A549 (cell line): ENCODE measurements at regions not wholly inside any gene's neighbourhood (a gene's known extent, or its start where the extent isn't known, plus 50 kb on each side); places are given as distances from the start of the nearest gene placed in this dataset.

ENCODE experiments used
- ATAC-seq, 2 experiments: fragments of 200-7000 bp in 1 of 2; fragments of >200 bp in 1 of 2; cut with Nextera tagmentation in 1 of 2; cut with Tn5 transposase in 1 of 2; 3 replicates each; pipeline versions ENCODE4 v1.8.0 to v1.9.1; 2018 to 2020; ENCODE audit warnings: mild to moderate bottlenecking in 1 of 2, moderate library complexity in 1 of 2
- CTCF ChIA-PET: fragments of 300-600 bp; sonication (Branson Sonifier 250); formaldehyde crosslinking; extraction: SDS; loops from one replicate; lab custom pipeline; 2021; ENCODE audit warnings: antibody characterized with exemption, inconsistent platforms; lab: Yijun Ruan, JAX
- POLR2A ChIA-PET: fragments of 350-600 bp; formaldehyde crosslinking; extraction: SDS; loops from one replicate; lab custom pipeline; 2021; ENCODE audit warnings: antibody characterized with exemption, inconsistent platforms; lab: Yijun Ruan, JAX
- DNase-seq, 2 experiments: peaks; one replicate each; pipeline versions ENCODE4 v3.0.0 to v3.0.0-alpha.2; 2011 to 2016; ENCODE audit warnings: low read depth in 1 of 2, low spot score in 1 of 2
- FAIRE-seq: peaks from 2 replicates; lab custom pipeline; 2011; peaks lifted over from hg19 to GRCh38; lab: Jason Lieb, UNC
- H3K27ac ChIP-seq, 2 experiments: fragments of >200 bp; sonication (Bioruptor Twin); formaldehyde crosslinking; 3 replicates each; pipeline ENCODE4 v1.5.1; 2016 to 2017
- H3K4me1 ChIP-seq: fragments of >200 bp; sonication (Bioruptor Twin); formaldehyde crosslinking; 3 replicates; pipeline ENCODE4 v1.6.1; 2016
- H3K4me2 ChIP-seq: fragments of >200 bp; sonication (Bioruptor Twin); formaldehyde crosslinking; 3 replicates; pipeline ENCODE4 v1.6.1; 2016
- H3K4me3 ChIP-seq: fragments of >200 bp; sonication (Bioruptor Twin); formaldehyde crosslinking; 3 replicates; pipeline ENCODE4 v1.5.1; 2016
- H3K9me3 ChIP-seq: fragments of >200 bp; sonication (Bioruptor Twin); formaldehyde crosslinking; 3 replicates; pipeline ENCODE4 v1.6.1; 2016
- CEBPB ChIP-seq, 2 experiments: fragments of >200 bp in 1 of 2; sonication (Bioruptor Twin) in 1 of 2; formaldehyde crosslinking in 1 of 2; IDR thresholded peaks; 2 replicates each; pipeline ENCODE4 v1.6.1; 2012 to 2016
- EHF ChIP-seq: fragments of 250-450 bp; sonication (Bioruptor Pico); IDR thresholded peaks from 2 replicates; pipeline ENCODE4 v1.5.0; 2020; ENCODE audit warnings: mild to moderate bottlenecking
- EHMT2 ChIP-seq: fragments of 200-600 bp; sonication (generic); IDR thresholded peaks from 2 replicates; pipeline ENCODE4 v1.6.1; 2016; ENCODE audit warnings: antibody characterized with exemption, low read depth, mild to moderate bottlenecking, moderate library complexity
- EP300 ChIP-seq, 2 experiments: fragments of >200 bp; sonication (Bioruptor Twin); formaldehyde crosslinking; IDR thresholded peaks; 2 replicates in 1 of 2; 3 replicates in 1 of 2; pipeline ENCODE4 v1.6.1; 2016 to 2017
- ESRRA ChIP-seq: fragments of 150-350 bp; IDR thresholded peaks from 2 replicates; pipeline ENCODE4 v1.6.1; 2014; ENCODE audit warnings: mild to moderate bottlenecking, low read length, borderline replicate concordance
- FOSB ChIP-seq: fragments of 250-450 bp; sonication (Bioruptor Pico); IDR thresholded peaks from 2 replicates; pipeline ENCODE4 v1.5.0; 2020; ENCODE audit warnings: mild to moderate bottlenecking, moderate library complexity
- FOXS1 ChIP-seq: fragments of 250-450 bp; sonication (Bioruptor Pico); IDR thresholded peaks from 2 replicates; pipeline ENCODE4 v1.5.0; 2020; ENCODE audit warnings: mild to moderate bottlenecking, moderate library complexity
- HDAC2 ChIP-seq: fragments of 200-600 bp; sonication (generic); IDR thresholded peaks from 2 replicates; pipeline ENCODE4 v1.6.1; 2016
- HOXB13 ChIP-seq: fragments of 250-450 bp; sonication (Bioruptor Pico); IDR thresholded peaks from 2 replicates; pipeline ENCODE4 v1.5.0; 2020; ENCODE audit warnings: low read depth, mild to moderate bottlenecking, moderate library complexity
- HOXB5 ChIP-seq: fragments of 250-450 bp; sonication (Bioruptor Pico); IDR thresholded peaks from 2 replicates; pipeline ENCODE4 v1.5.0; 2020; ENCODE audit warnings: mild to moderate bottlenecking, moderate library complexity
- JUN ChIP-seq, 2 experiments: fragments of >200 bp; sonication (Bioruptor Twin); formaldehyde crosslinking; IDR thresholded peaks; 2 replicates in 1 of 2; 3 replicates in 1 of 2; pipeline ENCODE4 v1.6.1; 2016 to 2017
- MYC ChIP-seq: IDR thresholded peaks from 2 replicates; pipeline ENCODE4 v1.6.1; 2012; ENCODE audit warnings: mild to moderate bottlenecking, inconsistent platforms, low read length, improper control_type of control experiment, borderline replicate concordance
- NFE2L2 ChIP-seq: fragments of 150-350 bp; conservative IDR thresholded peaks from 2 replicates; pipeline ENCODE4 v1.6.1; 2014; ENCODE audit warnings: low read length
- NPAS2 ChIP-seq: fragments of 250-450 bp; sonication (Bioruptor Pico); IDR thresholded peaks from 2 replicates; pipeline ENCODE4 v1.8.0; 2022; ENCODE audit warnings: mild to moderate bottlenecking, moderate library complexity, borderline replicate concordance
- PHF8 ChIP-seq: fragments of 200-600 bp; sonication (generic); IDR thresholded peaks from 2 replicates; pipeline ENCODE4 v1.6.1; 2016; ENCODE audit warnings: low read depth, mild to moderate bottlenecking, antibody characterized with exemption, moderate library complexity, borderline replicate concordance
- POLR2AphosphoS2 ChIP-seq: conservative IDR thresholded peaks from 2 replicates; pipeline ENCODE4 v1.6.1; 2012; ENCODE audit warnings: low read length, improper control_type of control experiment, inconsistent platforms
- RAD21 ChIP-seq, 2 experiments: fragments of >200 bp in 1 of 2; sonication (Bioruptor Twin) in 1 of 2; formaldehyde crosslinking in 1 of 2; IDR thresholded peaks in 1 of 2; conservative IDR thresholded peaks in 1 of 2; 2 replicates in 1 of 2; 3 replicates in 1 of 2; pipeline ENCODE4 v1.6.1; 2012 to 2018; ENCODE audit warnings: inconsistent platforms in 1 of 2
- RCOR1 ChIP-seq: fragments of 150-350 bp; IDR thresholded peaks from 2 replicates; pipeline ENCODE4 v1.6.1; 2014; ENCODE audit warnings: antibody characterized with exemption, low read length, low read depth
- RFX5 ChIP-seq: fragments of 450-650 bp; IDR thresholded peaks from 2 replicates; pipeline ENCODE4 v1.7.1; 2014; ENCODE audit warnings: antibody characterized with exemption, mild to moderate bottlenecking, moderate library complexity
- RNF2 ChIP-seq: fragments of 200-600 bp; sonication (generic); IDR thresholded peaks from 2 replicates; pipeline ENCODE4 v1.6.1; 2016; ENCODE audit warnings: low read depth, mild to moderate bottlenecking, antibody characterized with exemption, moderate library complexity, borderline replicate concordance
- ZFP36 ChIP-seq: fragments of 450-650 bp; IDR thresholded peaks from 2 replicates; pipeline ENCODE4 v1.6.1; 2014; ENCODE audit warnings: borderline replicate concordance; ENCODE audit not compliant: partially characterized antibody
- WGBS: methylation state at CpG from one replicate; pipeline ENCODE4 v1.1.6; 2017; ENCODE audit errors: missing lambda C conversion rate; 5-methylcytosine and 5-hydroxymethylcytosine counted together
- TF ChIP-seq, protein P1 (sequence below): IDR thresholded peaks from 2 replicates; pipeline ENCODE4 v1.6.1; 2012
- TF ChIP-seq, protein P2 (sequence below): fragments of >200 bp; sonication (Bioruptor Twin); formaldehyde crosslinking; IDR thresholded peaks from 3 replicates; pipeline ENCODE4 v1.6.1; 2016
- TF ChIP-seq, protein P3 (sequence below): fragments of >200 bp; sonication (Bioruptor Twin); formaldehyde crosslinking; IDR thresholded peaks from 2 replicates; pipeline ENCODE4 v1.6.1; 2016

DNA sequence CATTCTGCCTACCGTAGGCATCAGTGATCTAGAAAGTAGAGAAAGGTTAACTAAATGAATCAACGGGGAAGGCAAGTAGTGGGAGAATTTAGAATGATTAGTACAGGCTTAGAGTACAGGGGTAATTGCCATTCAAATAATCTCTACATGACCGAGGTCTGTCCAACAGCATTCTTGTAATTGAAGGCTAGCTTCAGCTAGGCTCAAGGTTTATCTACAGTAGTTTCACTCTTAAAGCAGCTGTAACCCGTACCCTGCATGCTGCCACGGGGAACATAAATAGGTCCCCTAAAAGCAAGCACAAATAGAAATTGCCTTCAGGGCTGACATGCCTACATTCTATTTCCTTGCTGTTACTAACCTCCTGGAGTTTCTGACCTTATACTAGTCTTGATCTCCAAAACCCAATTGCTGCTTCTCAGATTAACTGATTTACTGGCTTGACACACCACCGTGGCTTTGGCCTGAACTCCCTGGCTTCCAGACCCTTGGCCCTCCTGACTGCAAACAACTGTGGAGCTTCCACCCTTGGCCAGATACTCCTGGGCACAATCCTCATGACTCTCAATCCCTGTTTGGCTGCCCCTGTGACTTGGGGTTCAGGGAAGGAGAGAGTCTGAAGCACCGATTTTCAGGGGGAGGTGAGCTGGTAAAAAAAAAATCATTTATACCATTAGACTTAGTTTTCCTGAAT, 242.1 kb upstream of the FOXN3 start:
- Histone ChIP-seq H3K4me2 (no peak overlapping the region), H3K4me1 (no peaks in the 10 kb centered on the region), H3K4me3 (no peak overlapping the region), H3K27ac (no peak overlapping the region)
- FAIRE-seq = no peak
- CTCF ChIA-PET = interaction anchor here (1.5 kb wide), 1 partner anchor 16 kb away, joined by 4 read pairs; no protein-coding TSS in a partner anchor
- POLR2A ChIA-PET = no interaction called here
- 54% methylated on average over 7 of the region's 7 CpGs for whole genome bisulfite sequencing
- no peak for TF ChIP-seq NFE2L2
- TF ChIP-seq, all 56 proteins: peak for 0
- ATAC-seq = no peak
- no peak for DNase-seq
- H3K9me3 ChIP-seq = 0 out of 3 replicates have a peak, but pooled peaks cover 5% of the 10 kb centered on the region

DNA sequence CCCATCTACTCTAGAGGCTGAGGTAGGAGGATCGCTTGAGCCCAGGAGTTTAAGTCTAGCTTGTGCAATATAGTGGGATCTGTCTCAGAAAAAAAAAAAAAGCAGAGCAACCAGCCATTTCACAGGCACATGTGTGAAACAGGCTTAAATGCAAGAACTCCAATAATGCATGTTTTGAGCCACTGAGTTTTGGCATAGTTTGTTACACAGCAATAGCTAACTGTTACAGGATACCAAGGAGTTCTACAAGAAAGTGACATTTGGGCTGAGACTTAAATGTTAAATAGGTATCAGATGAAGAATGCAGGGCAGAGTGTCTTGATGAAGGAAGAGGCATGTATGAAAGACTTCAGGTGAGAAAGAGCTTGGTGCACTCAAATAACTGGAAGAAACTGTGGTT, 240.0 kb upstream of the FOXN3 start:
- ATAC-seq = no peak
- 43% methylated on average over 1 of the region's 1 CpG for WGBS

DNA sequence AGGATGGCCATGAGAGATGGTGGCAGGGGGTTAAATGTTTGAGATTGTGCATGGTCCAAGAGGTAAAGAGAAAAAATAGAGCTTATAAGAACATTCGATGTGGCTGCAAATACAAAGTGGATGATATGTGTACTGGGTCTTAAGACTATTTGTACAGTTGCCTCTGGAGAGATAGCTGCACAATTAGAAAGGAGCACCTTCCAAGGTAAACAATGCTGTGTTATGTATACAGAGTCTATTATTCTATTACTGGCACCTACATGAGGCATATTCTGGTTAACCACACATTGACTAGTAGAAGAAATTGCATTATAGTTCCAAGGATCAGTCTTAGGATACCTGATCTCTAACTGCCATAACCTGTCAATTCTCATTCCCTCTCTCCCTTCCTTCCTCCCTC, 238.0 kb upstream of the FOXN3 start:
- CTCF ChIA-PET = no interaction called here
- Histone ChIP-seq H3K4me3 (no peak overlapping the region), H3K4me1 (no peaks in the 10 kb centered on the region), H3K9me3 (0 out of 3 replicates have a peak, but pooled peaks cover 5% of the 10 kb centered on the region), H3K4me2 (no peak overlapping the region), H3K27ac (no peak overlapping the region)
- WGBS = 32% methylated on average over 1 of the region's 1 CpG
- DNase-seq (no peak), ATAC-seq (no peak)
- TF ChIP-seq, protein P1, sequence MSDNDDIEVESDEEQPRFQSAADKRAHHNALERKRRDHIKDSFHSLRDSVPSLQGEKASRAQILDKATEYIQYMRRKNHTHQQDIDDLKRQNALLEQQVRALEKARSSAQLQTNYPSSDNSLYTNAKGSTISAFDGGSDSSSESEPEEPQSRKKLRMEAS = no peak
- TF ChIP-seq JUN (IDR thresholded peaks at IDR 0.05) (no peak), EHF (CRISPR knock-in tag) (no peak)
- TF ChIP-seq, protein P2, sequence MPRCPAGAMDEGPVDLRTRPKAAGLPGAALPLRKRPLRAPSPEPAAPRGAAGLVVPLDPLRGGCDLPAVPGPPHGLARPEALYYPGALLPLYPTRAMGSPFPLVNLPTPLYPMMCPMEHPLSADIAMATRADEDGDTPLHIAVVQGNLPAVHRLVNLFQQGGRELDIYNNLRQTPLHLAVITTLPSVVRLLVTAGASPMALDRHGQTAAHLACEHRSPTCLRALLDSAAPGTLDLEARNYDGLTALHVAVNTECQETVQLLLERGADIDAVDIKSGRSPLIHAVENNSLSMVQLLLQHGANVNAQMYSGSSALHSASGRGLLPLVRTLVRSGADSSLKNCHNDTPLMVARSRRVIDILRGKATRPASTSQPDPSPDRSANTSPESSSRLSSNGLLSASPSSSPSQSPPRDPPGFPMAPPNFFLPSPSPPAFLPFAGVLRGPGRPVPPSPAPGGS = no peak
- TF ChIP-seq, all 56 proteins: peak for 0
- no peak for FAIRE-seq
- POLR2A ChIA-PET = no interaction called here

More for the DNA sequence above, 240.0 kb upstream of the FOXN3 start:
- FAIRE-seq = no peak
- DNase-seq = no peak
- Histone ChIP-seq H3K9me3 (0 out of 3 replicates have a peak, but pooled peaks cover 5% of the 10 kb centered on the region), H3K4me2 (no peak overlapping the region), H3K4me3 (no peak overlapping the region), H3K27ac (no peak overlapping the region), H3K4me1 (no peaks in the 10 kb centered on the region)
- ChIA-PET POLR2A (no interaction called here), CTCF (interaction anchor here (1.0 kb wide), 1 partner anchor 630 kb away, joined by 5 read pairs; no protein-coding TSS in a partner anchor)
- no peak for TF ChIP-seq POLR2AphosphoS2
- TF ChIP-seq FOSB (CRISPR knock-in tag) = no peak
- TF ChIP-seq RFX5 = no peak
- no peak for TF ChIP-seq CEBPB (IDR thresholded peaks at IDR 0.05)
- TF ChIP-seq NPAS2 (CRISPR knock-in tag) = no peak
- no peak for TF ChIP-seq ESRRA
- no peak for TF ChIP-seq HDAC2
- no peak for TF ChIP-seq EHMT2
- no peak for TF ChIP-seq ZFP36
- TF ChIP-seq MYC = no peak
- TF ChIP-seq RNF2 = no peak
- no peak for TF ChIP-seq FOXS1 (CRISPR knock-in tag)
- TF ChIP-seq, protein P3, sequence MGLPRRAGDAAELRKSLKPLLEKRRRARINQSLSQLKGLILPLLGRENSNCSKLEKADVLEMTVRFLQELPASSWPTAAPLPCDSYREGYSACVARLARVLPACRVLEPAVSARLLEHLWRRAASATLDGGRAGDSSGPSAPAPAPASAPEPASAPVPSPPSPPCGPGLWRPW = no peak
- no peak for TF ChIP-seq RAD21 (conservative IDR thresholded peaks at IDR 0.05 in 1 of 2, IDR thresholded peaks at IDR 0.05 in 1 of 2)
- no peak for TF ChIP-seq PHF8
- no peak for TF ChIP-seq HOXB13
- no peak for TF ChIP-seq RCOR1
- no peak for TF ChIP-seq HOXB5 (CRISPR knock-in tag)
- no peak for TF ChIP-seq EP300 (IDR thresholded peaks at IDR 0.05)
